Stimulated activated CD8-positive, alpha-beta memory T cell treated with anti-CD3 and anti-CD28 coated beads, Interleukin-15, amount 100 ng/mL, for 1 hour (primary cell): ENCODE measurements at regions not wholly inside any gene's neighbourhood (a gene's known extent, or its start where the extent isn't known, plus 50 kb on each side); places are given as distances from the start of the nearest gene placed in this dataset.
"Not testable (repeated sequence)": the region's sequence is repeated elsewhere in the genome, so short reads cannot be mapped to it uniquely, and the experiment has no call there.

ENCODE experiments used
- DNase-seq: peaks from one replicate; pipeline ENCODE4 v3.0.0-alpha.2; 2020; ENCODE audit warnings: low read depth

DNA sequence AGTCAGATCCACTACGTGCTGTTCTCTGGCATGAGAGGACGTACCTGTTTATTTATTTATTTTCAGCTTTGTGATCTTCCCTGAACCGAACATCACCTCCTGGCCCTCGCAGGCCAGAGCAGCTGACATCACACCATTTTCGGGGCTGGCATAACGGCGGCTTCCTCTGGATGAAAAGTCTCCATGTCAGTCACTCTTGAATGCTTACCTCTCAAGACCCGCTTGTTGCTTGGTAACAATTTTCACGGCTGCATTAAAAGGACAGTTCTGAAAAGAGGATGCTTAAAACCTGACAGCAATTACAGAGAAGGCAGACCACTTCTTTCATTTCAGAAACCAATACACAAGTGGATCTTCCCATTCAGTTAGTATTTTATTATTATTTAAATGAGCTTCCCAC is 159.8 kb upstream of the CDH4 start:
- no peak for DNase-seq

DNA sequence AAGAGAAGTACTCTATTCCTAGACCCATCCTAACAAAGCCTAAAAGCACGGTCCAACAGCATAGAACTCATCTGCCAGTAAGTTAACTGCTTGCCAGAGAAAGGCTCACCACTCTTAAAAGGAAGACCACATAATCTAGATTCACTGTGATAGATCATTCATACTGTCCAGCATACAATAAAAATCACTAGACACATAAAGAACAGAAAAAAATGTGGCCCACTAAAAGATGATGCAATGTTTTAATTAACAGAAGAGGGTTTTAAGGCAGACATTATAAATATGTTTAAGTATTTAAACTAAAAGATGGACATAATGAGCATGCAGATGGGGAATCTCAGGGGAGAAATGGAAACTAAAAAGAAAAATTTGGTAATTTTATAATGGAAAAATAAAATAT is 157.5 kb upstream of the CDH4 start:
- DNase-seq = no peak

DNA sequence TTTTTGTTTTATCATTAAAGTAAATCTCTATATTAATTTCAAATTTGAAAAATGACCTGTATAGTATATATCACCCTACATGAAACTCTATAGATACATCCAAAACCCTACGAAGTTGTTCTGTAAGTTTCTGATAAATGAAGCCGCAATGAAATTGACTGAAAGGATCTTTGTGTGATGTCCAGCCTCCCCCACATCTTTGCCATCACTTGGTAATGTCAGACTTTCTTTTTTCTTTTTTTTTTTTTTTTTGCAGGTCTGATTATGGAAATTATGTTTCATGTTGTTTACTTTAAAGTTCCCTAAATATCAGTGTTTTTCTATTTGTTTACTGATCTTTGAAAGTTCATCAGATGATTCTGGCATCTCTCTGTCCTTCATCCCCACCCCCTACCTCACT is 155.6 kb upstream of the CDH4 start:
- no peak for DNase-seq

DNA sequence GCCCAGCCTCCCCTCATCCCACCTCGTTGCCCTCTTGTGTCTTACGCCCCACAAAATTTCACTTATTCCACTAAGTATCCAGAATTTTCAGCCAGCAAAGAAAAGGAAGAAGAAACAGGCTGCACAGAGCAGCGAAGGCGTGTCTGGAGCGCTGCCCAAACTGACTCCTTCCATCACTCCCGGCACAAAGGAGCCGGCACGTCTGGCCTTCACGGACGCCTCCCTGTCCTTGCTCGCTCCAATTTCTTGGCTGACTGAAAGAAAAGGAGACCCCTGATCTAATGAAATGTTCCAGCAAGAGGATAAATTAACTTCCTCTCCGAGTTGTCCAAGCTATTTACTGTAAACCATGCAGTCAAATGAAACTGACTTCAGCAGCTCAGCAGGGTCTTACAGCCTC is 152.3 kb upstream of the CDH4 start:
- no peak for DNase-seq

DNA sequence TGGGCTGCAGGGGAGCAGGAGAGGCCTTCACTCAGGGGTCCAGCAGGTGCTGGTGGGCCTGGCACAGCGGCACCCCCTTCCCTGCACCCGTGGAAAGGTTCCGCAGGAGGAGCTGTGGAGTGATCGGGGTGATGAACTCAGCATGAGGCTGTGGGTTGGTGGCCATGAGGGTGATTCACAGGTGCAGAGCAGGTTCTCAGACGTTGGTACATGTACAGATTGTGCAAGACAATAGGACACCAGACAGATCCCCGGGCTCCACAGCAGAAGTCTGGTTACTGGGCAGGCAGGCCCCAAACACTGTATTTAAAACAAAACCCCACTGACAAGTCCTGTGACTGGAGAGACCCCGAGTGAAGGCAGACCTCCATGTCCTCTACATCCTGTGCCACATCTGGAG is 151.6 kb upstream of the CDH4 start:
- DNase-seq = no peak

DNA sequence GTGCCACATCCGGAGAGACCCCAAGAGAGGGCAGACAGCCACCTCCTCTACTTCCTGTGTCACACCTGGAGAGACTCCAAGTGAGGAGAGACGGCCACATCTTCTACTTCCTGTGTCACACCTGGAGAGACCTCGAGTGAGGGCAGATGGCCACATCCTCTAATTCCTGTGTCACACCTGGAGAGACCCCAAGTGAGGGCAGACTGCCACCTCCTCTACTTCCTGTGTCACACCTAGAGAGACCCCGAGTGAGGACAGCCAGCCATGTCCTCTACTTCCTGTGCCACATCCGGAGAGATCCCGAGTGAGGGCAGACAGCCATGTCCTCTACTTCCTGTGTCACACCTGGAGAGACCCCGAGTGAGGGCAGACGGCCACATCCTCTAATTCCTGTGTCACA is 150.7 kb upstream of the CDH4 start:
- not testable (repeated sequence) for DNase-seq

DNA sequence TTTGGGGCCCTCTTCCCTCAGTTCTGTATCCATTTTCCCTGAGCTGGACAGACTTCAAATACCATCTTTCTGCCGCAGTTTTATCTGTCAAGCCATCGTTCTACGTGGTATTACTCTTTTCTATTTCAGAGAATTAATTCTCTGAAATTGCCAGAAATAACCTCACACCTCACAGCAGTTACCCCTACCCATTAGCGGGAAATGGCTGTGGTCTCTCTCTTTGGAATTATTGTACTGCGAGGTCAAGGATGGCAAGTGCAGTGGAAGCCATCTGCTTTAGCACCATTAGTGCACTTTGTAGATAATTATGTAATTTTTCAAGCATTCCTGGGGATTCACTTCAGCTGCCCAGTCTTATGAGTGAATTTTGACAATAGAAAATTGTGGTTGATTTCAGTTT is 147.8 kb upstream of the CDH4 start:
- DNase-seq = no peak

DNA sequence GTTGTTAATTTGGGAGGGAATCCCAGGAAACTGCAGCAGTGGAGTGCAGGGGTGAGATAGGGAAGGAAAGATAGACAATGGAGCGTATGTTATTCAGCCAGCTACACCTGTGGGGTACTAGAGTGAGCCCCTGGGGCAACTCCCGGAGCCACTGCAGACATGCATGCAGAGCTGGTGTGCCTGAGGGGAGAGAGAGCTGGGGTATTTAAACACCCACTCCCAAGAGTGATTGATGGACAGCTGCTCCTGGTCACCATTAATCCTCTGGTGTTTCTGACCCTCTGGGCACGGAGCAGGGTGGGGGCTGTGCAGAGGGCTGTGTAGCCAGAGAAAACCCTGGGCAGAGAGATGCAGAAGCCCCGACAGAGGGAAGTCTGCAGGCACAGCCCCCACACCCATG is 146.7 kb upstream of the CDH4 start:
- DNase-seq = no peak

DNA sequence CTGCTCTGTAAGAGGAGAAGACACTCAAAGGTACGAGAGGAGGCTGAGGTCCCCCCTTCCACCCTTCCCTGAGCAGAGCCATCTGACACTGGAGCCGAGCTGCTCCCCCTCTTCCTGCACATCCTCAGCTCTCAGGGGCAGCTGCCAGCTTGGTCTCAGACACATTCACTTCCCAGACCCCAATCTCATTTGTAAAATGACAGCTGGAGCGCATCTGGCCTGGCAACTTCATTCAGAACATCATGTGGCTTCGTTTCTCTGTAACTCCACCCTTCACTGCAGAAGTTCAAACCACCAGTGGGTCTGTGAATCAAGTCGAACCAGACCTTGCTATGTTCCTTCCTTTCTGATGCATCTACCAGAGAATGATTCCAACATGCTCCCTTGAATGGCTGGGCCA is 145.6 kb upstream of the CDH4 start:
- DNase-seq = no peak

DNA sequence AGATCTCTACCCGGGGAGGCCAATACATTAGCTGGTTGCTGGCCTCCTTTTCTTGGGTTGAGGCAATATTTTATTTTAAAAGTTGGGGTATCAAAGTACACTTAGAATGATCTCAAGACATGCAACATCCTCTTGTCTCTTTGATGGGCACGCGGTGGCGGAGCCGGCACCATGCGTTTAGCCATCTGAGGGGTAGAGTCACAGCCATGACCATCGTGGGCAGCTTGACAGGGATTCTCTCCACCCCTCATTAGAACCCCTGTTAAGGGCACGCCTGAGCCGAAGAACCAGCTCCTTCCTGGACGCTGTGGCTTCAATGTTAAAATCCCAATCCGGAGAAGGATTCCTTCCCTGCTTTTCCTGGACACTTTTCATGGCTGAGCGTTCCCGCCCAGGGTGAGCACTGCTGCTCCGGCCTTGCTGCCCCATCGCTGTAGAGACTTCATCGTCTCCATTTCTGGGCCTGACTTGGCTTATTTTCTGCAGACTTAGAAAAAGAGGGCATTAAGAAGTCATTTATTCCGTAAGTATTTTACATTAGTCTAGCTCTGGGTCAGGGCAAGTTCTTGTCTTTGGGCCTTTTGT is 142.7 kb upstream of the CDH4 start:
- no peak for DNase-seq

DNA sequence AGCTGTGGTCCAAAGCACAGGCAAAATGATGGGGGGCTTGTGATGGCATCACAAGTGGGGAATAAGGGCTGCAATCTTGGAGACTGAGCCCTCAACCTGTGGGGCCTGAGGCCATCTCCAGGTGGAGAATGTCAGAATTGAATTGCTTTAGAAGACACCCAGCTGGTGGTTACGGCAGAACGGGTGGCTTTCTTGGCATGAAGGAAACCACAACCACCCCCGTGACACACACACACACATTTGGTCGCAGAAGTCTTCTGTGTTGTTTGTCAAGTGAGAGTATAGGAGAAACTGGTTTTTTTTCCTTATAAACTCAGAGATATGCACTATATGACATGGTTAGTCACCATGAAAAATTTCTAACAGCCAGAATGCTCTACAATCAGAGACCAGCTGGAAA is 139.5 kb upstream of the CDH4 start:
- DNase-seq = no peak

DNA sequence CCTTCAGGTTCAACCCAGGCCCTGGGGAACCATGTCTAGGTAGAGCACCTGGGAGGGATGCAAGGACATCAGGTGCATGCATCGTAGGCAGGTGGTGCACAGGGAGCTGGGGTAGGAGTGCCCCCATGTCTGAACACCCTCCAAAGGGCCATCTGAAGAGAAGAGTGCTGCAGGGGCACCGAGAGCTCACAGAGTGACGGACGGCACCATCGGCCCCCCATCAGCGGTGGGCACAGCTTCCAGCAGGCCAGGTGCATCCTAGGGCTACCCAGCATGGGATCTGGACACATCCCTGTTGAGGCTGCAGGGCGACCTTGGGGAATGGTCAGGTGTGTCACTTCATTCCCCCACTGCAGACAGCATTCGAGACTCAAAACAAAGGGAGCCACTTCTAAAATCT is 138.3 kb upstream of the CDH4 start:
- DNase-seq = no peak

DNA sequence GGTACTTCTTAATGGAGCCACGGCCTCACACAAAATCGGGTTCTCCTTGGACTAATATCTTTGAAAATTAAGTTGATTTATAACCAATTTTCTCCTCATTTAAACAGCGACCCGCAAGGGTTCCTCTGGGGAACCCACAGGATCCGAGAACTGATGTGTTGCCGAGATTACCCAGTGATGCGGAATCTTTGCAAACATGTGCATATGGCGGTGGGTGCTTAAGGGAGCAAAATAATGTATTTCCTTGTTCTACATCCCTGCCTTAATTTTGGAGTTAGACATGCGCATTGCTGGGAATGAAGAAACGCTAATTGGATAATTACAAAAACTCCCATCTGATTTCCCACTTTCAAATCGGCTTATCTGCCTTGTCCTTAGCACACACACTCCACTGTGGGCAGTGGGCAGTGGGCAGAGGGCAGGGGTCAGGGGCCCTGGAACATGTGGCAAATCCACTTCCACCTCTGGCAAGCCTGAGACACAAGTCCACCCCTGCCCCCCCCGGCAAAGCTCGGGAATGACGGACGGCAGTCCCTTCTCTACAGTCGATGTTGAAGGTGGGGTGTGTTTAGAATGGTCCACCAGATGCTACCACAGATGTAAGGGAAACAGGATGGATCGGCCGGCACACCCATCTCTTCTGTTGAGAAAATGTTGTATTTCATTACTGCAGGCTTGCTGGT is 137.4 kb upstream of the CDH4 start:
- DNase-seq = no peak

DNA sequence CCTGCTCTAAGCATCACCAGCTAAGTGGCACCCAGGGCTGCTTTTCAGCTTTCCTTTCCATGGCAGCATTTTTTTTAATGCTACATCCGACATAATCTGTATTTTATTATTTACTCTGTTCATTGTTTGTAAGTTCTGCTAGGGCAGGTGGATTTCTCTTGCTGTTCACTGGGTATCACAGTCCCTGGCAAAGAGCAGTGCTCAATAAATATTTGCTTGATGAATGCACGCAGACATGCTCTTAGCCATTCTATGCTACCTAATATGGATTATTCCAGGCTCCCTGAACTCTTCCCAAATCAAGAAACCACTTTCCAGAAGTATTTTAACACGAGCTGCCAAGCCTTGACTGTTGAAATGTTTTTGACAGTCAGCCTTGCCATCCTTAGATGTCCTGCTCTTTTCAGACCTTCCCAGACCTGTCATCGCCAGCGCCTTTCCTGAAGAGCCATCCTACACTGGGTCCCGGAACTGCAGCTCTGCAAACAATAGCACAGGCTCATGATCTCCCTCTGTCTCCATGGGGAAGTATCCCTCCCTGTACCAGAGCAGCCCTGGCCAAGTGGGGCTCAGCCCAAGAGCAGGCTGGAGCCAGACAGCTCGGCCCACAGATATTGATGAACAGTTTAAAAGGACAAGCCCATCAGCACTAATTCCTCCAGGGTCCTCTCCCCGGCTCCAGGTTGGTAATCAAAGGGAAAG is 136.5 kb upstream of the CDH4 start:
- DNase-seq = no peak

DNA sequence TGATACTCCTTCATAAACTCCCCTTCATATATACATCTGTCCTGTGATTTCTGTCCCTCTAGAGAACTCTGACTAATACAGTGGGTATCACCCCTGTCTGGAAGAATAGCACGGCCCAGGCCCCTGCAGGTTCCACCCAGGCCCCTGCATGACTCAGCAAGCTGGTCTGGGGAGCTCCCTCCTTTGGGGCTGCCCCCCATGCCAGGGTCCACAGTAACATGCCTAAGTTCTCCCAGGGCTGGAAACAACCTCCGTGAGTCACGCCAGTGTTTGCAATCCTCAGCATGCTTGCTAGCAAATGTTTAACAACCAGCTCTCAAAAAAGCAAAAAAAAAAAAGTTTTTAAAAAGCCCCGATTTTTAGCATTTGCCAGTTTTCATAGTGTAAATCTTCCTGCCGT is 134.3 kb upstream of the CDH4 start:
- no peak for DNase-seq

DNA sequence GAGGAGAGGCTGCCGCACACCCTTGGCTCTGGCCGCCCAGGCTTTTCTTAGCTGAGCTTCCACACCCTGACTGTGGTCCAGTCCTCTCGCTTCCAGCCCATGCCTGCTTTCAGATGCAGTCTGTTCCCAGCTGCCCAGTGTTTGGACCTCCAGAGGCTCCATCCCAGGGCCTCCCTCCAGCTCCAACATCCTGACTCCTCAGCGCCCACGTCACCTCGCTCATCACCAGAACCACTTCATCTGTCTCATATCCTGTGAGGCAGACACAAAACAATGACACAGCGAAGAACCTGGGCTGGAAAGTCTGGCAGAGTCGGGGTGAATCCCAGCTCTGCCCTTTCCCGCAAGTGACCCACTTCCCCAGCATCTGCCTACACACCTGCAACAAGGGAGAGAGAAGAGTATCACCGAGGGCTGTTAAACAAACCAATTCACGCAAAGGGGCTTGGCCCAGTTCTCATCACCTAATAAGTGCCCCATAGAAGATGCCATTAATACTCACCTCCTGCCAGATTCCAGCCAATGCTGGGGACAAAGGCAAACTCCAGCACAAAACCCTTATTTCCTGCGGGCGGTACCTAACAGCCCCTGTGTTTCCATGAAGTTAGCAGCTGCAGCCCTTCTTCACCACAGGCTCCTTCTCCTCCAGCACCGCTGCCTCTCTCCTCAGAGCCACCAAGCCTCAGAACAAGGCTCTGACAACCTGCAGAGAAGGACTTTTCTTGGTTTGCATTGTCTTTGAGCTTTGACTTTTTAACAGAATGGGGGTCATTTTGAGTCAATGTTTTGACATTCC is 133.4 kb upstream of the CDH4 start:
- DNase-seq = no peak

DNA sequence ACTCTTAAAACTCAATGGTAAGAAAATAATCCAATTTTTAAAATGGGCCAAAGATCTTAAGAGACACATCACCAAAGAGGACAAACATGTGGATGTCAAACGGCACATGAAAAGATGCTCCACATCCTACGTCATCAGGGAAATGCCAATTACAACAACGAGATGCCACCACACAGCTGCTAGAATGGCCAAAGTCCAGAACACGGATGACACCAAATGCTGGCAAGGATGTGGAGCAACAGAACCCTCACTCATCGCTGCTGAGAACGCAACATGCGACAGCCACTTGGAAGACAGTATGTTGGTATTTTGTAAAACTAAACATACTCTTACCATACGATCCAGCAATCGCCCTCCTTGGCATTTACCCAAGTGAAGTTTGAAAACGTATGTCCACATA is 132.8 kb upstream of the CDH4 start:
- DNase-seq = no peak

DNA sequence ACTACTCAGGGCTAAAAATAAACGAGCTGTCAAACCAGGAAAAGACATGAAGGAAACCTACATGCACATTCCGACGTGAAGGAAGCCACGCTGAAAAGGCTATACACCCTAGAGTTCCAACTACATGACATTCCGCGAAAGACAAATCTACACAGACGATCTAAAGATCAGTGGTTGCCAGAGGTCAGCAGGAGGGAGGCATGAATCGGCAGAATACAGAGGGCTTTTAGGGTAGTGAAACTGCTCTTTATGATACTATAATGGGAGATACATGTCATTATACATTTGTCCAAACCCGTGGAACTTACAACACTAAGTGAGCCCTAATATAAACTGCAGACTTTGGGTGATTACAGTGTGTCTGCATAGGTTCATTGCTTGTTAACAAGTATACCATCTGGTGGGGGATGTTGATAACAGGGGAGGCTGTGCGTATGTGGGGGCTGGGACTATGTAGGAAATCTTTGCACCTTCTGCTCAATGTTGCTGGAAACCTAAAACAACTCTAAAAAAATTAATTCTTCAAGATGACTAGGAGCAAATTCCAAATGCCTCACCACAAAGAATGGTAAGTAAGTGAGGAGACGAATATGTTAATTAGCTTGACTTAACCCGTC is 132.2 kb upstream of the CDH4 start:
- DNase-seq = no peak

DNA sequence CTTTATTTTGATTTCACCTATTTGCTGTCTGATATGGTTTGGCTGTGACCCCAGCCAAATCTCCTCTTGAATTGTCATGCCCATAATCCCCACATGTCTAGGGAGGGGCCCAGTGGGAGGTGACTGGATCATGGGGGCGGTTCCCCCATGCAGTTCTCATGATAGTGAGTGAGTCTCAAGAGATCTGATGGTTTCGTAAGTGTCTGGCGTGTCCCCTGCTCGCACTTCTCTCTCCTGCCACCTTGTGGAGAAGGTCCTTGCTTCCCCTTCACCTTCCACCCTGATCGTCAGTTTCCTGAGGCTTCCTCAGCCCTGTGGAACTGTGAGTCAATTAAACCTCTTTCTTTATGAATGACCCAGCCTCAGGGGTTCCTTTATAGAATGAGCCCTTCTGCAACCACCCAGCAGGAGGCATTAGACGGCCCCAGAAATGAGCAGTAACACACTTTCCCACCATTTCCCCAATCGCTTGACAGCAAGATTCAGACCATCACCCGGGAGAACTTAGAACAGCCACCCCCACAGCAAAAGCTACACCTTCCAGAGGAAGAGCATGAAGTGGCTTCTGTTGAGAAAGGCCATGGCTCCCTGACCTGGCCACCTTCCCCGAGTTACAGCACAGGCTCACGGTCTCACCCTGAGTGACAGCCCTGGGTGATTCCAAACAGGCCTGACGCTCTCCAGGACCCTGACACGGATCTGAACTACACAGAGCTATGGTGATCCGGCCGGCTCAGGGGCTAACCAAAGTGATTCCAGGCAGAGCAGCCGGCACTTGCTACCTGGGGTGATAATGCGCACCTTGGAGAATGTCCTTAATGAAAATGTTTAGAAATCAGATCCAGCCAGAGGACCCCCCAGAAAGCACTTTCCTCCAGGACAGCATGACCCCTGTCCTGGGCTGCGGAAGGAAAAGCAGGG is 131.2 kb upstream of the CDH4 start:
- no peak for DNase-seq

DNA sequence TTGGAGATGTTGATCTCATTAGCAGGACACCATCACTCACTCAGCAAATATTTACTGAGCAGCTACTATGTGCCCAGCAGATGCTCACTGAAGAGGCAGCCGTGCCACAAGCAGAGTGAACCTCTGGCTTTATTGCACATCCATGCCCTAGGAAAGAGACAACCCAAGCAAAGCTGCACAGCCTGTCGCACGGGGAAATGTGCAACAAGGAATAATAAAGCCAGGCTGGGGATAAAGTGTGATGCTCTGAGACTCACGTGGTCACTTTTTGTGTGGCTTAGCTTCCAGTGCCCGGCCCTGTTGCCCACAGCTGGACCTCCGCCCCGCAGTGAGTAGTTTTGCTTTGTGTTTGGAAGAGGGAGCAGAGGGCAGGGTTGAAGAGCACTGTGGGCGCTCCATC is 130.4 kb upstream of the CDH4 start:
- DNase-seq = no peak

DNA sequence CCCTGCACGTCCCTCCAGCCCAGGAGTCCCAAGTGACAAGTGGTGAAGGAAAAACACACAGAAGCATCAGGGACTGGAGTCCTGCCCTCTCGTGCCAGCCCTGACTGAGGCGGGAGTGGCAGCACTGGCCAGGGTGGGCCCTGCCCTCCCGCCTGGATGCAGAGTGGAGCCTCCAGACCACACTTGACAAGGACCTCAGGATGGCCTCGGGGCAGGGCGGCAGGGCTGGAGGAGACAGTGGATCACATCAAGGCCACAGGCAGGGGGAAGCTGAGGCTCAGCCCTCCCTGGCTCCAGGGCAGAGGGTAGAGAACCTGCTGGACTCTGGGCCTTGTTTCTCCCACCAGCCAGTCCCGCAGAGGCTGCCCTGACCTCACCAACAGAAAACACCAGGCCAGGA is 128.8 kb upstream of the CDH4 start:
- no peak for DNase-seq
